Osteocyte (in vitro differentiated cells): ENCODE measurements at regions not wholly inside any gene's neighbourhood (a gene's known extent, or its start where the extent isn't known, plus 50 kb on each side); places are given as distances from the start of the nearest gene placed in this dataset.

Experiments
- DNase-seq: peaks from one replicate; pipeline ENCODE4 v3.0.0; 2021; ENCODE audit warnings: mixed read lengths; ENCODE audit not compliant: unreplicated experiment; ENCODE audit errors: extremely low spot score
- H3K27ac Mint-ChIP-seq: one replicate; pipeline ENCODE4 v1.8.0; 2021; ENCODE audit warnings: mild to moderate bottlenecking, mixed read lengths; ENCODE audit not compliant: unreplicated experiment
- H3K27me3 Mint-ChIP-seq: one replicate; pipeline ENCODE4 v1.8.0; 2021; ENCODE audit warnings: mixed read lengths; ENCODE audit not compliant: unreplicated experiment
- H3K36me3 Mint-ChIP-seq: one replicate; pipeline ENCODE4 v1.8.0; 2021; ENCODE audit warnings: mixed read lengths; ENCODE audit not compliant: unreplicated experiment
- H3K4me1 Mint-ChIP-seq: one replicate; pipeline ENCODE4 v1.8.0; 2021; ENCODE audit warnings: mixed read lengths; ENCODE audit not compliant: unreplicated experiment
- H3K4me3 Mint-ChIP-seq: one replicate; pipeline ENCODE4 v1.8.0; 2021; ENCODE audit warnings: mild to moderate bottlenecking, moderate library complexity, mixed read lengths; ENCODE audit not compliant: unreplicated experiment
- H3K9me3 Mint-ChIP-seq: one replicate; pipeline ENCODE4 v1.8.0; 2021; ENCODE audit warnings: mixed read lengths; ENCODE audit not compliant: unreplicated experiment
- CTCF ChIP-seq: fragments of 200-600 bp; sonication (generic); IDR thresholded peaks from 2 replicates; pipeline ENCODE4 v1.5.0; 2021; ENCODE audit warnings: antibody characterized with exemption, mild to moderate bottlenecking, moderate library complexity

DNA sequence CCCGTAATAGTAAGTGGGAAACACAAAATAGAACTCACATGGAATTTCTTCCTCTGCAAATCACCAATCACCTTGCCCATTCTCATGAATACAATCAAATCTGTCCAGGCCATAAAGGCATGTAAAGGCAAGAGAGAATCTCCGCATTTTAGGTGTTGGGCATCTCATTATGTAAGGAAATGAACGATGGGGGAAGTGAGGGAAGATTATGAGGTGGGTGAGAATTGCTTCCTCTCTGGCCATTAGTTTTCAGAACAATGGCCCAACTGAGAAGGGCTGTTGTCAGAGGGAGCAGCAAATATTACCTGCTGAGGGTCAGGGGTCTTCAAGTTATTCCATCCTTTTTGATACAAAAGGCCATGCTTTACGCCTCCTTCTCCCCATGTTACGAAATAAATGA lies 455.1 kb downstream of the ARHGEF28 start:
- no peaks in the 10 kb centered on the region for H3K9me3 Mint-ChIP-seq
- H3K36me3 Mint-ChIP-seq = no peaks in the 10 kb centered on the region
- no peak for TF ChIP-seq CTCF
- DNase-seq = no peak
- H3K4me3 Mint-ChIP-seq = no peak overlapping the region
- H3K27me3 Mint-ChIP-seq = no peaks in the 10 kb centered on the region
- no peak overlapping the region for H3K27ac Mint-ChIP-seq
- H3K4me1 Mint-ChIP-seq = peaks cover 12% of the 10 kb centered on the region

- Mint-ChIP-seq H3K36me3 (no peaks in the 10 kb centered on the region), H3K4me3 (no peak overlapping the region), H3K4me1 (peaks cover 22% of the 10 kb centered on the region), H3K9me3 (no peaks in the 10 kb centered on the region), H3K27me3 (no peaks in the 10 kb centered on the region), H3K27ac (no peak overlapping the region)
- DNase-seq = no peak
- no peak for TF ChIP-seq CTCF
These were observed 454.1 kb downstream of the ARHGEF28 start for GRCh38 chr5:74079971-74080556.

- Mint-ChIP-seq H3K27me3 (no peaks in the 10 kb centered on the region), H3K9me3 (no peaks in the 10 kb centered on the region), H3K4me1 (peaks cover 36% of the 10 kb centered on the region), H3K36me3 (no peaks in the 10 kb centered on the region), H3K4me3 (no peak overlapping the region), H3K27ac (peak overlapping the region; percentile 23)
- no peak for DNase-seq
- TF ChIP-seq CTCF = no peak
These were observed 449.8 kb downstream of the ARHGEF28 start for GRCh38 chr5:74075501-74076484.

DNA sequence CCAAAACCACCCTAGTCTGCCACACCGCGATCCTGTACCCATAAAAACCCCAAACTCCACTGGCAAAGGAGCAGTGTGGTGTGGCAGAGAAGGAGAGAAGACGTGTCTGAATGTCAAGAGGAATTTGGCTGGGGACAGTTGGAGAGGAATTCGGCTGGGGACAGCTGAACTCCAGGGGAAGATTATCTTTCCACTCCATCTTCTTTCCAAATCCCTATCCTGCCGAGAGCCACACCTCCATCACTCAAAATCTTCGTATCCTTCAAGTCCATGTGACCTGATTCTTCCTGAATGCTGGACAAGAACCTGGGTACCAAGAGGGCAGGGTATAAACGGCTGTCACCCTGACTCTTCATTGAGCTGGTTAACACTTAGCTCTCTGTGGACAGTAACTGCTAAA lies 448.1 kb downstream of the ARHGEF28 start:
- Mint-ChIP-seq H3K27me3 (no peaks in the 10 kb centered on the region), H3K36me3 (no peaks in the 10 kb centered on the region), H3K4me3 (no peak overlapping the region), H3K27ac (no peak overlapping the region), H3K9me3 (no peaks in the 10 kb centered on the region), H3K4me1 (peaks cover 37% of the 10 kb centered on the region)
- no peak for TF ChIP-seq CTCF
- DNase-seq = no peak

GRCh38 chr5:74073257-74073656 lies 447.3 kb downstream of the ARHGEF28 start:
- TF ChIP-seq CTCF = no peak
- H3K4me3 Mint-ChIP-seq = no peak overlapping the region
- no peaks in the 10 kb centered on the region for H3K27me3 Mint-ChIP-seq
- H3K4me1 Mint-ChIP-seq = peaks cover 41% of the 10 kb centered on the region
- H3K27ac Mint-ChIP-seq = no peak overlapping the region
- no peak for DNase-seq
- H3K9me3 Mint-ChIP-seq = no peaks in the 10 kb centered on the region
- no peaks in the 10 kb centered on the region for H3K36me3 Mint-ChIP-seq
